ENCODE measurements at regions not wholly inside any gene's neighbourhood (a gene's known extent, or its start where the extent isn't known, plus 50 kb on each side); places are given as distances from the start of the nearest gene placed in this dataset.
"Not testable (repeated sequence)": the region's sequence is repeated elsewhere in the genome, so short reads cannot be mapped to it uniquely, and the experiment has no call there.

GRCh38 chr1:208950206-208950605, 633.3 kb upstream of the CAMK1G start:
- DNase-seq (ENCODE audit: low spot score), result no peak

- DNase-seq (ENCODE audit: low spot score), result no peak
These were observed 632.4 kb upstream of the CAMK1G start for GRCh38 chr1:208951026-208951525.

GRCh38 chr1:208951908-208952307, 631.6 kb upstream of the CAMK1G start:
- DNase-seq (ENCODE audit: low spot score), result no peak

GRCh38 chr1:208962867-208963266, 620.6 kb upstream of the CAMK1G start:
- no peak for DNase-seq (ENCODE audit: low spot score)

GRCh38 chr1:208965351-208965750, 618.2 kb upstream of the CAMK1G start:
- DNase-seq (ENCODE audit: low spot score), result no peak

GRCh38 chr1:208967334-208967733, 616.2 kb upstream of the CAMK1G start:
- DNase-seq (ENCODE audit: low spot score), result no peak

GRCh38 chr1:208974717-208975116, 608.8 kb upstream of the CAMK1G start:
- no peak for DNase-seq (ENCODE audit: low spot score)

- no peak for DNase-seq (ENCODE audit: low spot score)
These were observed 608.1 kb upstream of the CAMK1G start for GRCh38 chr1:208975456-208975855.

GRCh38 chr1:208977012-208977411, 606.5 kb upstream of the CAMK1G start:
- no peak for DNase-seq (ENCODE audit: low spot score)

GRCh38 chr1:208977638-208978256, 605.8 kb upstream of the CAMK1G start:
- DNase-seq (ENCODE audit: low spot score), result no peak

- DNase-seq (ENCODE audit: low spot score), result no peak
These were observed 603.7 kb upstream of the CAMK1G start for GRCh38 chr1:208979776-208980175.

GRCh38 chr1:208980605-208981004, 602.9 kb upstream of the CAMK1G start:
- no peak for DNase-seq (ENCODE audit: low spot score)

- no peak for DNase-seq (ENCODE audit: low spot score)
These were observed 598.3 kb upstream of the CAMK1G start for GRCh38 chr1:208985231-208985630.

GRCh38 chr1:208988811-208989222, 594.7 kb upstream of the CAMK1G start:
- DNase-seq (ENCODE audit: low spot score), result peak; percentile 8

- no peak for DNase-seq (ENCODE audit: low spot score)
These were observed 593.1 kb upstream of the CAMK1G start for GRCh38 chr1:208990456-208990855.

GRCh38 chr1:208997053-208997452, 586.5 kb upstream of the CAMK1G start:
- not testable (repeated sequence) for DNase-seq (ENCODE audit: low spot score)

GRCh38 chr1:208997726-208998312, 585.7 kb upstream of the CAMK1G start:
- no peak for DNase-seq (ENCODE audit: low spot score)

GRCh38 chr1:209008586-209008985, 574.9 kb upstream of the CAMK1G start:
- DNase-seq (ENCODE audit: low spot score), result no peak

GRCh38 chr1:209010475-209011230, 572.9 kb upstream of the CAMK1G start:
- DNase-seq (ENCODE audit: low spot score), result no peak

GRCh38 chr1:209012443-209013196, 570.9 kb upstream of the CAMK1G start:
- DNase-seq (ENCODE audit: low spot score), result no peak

- DNase-seq (ENCODE audit: low spot score), result no peak
These were observed 568.4 kb upstream of the CAMK1G start for GRCh38 chr1:209015092-209015491.

GRCh38 chr1:209021622-209022021, 561.9 kb upstream of the CAMK1G start:
- DNase-seq (ENCODE audit: low spot score), result no peak

Measured in Ammon's horn (tissue), 1 donor.